Lung (tissue), 11 donors: ENCODE measurements at regions not wholly inside any gene's neighbourhood (a gene's known extent, or its start where the extent isn't known, plus 50 kb on each side); places are given as distances from the start of the nearest gene placed in this dataset.

Experiments used
- ATAC-seq: fragments of 200-7000 bp; cut with Tn5 transposase; one replicate; pipeline ENCODE4 v1.9.1; 2020; ENCODE audit warnings: moderate number of reproducible peaks; ENCODE audit not compliant: insufficient read depth, low FRiP score
- DNase-seq, 3 donors: peaks; one replicate each; pipeline ENCODE4 v3.0.0-alpha.2; 2013 to 2017
- H3K27ac ChIP-seq, 2 donors: one replicate each; pipeline ENCODE4 v1.5.1; 2013; ENCODE audit warnings: mild to moderate bottlenecking in 2 of 2, moderate library complexity in 2 of 2, control low read depth in 1 of 2, inconsistent platforms in 1 of 2, low read depth in 1 of 2, low read length in 1 of 2
- H3K27me3 ChIP-seq, 3 donors: one replicate each; pipeline ENCODE4 v1.5.1; 2013; ENCODE audit warnings: low read length in 2 of 3; ENCODE audit not compliant: control insufficient read depth in 3 of 3, insufficient read depth in 3 of 3
- H3K36me3 ChIP-seq, 4 donors: one replicate each; pipeline ENCODE4 v1.5.1; 2013; ENCODE audit warnings: low read length in 4 of 4, mild to moderate bottlenecking in 1 of 4, moderate library complexity in 1 of 4; ENCODE audit not compliant: control insufficient read depth in 4 of 4, insufficient read depth in 4 of 4
- H3K4me1 ChIP-seq, 5 donors: one replicate each; pipeline ENCODE4 v1.5.1; 2013; ENCODE audit warnings: low read length in 5 of 5, mild to moderate bottlenecking in 2 of 5, moderate library complexity in 1 of 5; ENCODE audit not compliant: control insufficient read depth in 5 of 5, insufficient read depth in 5 of 5
- H3K4me3 ChIP-seq: one replicate; pipeline ENCODE4 v1.5.1; 2013; ENCODE audit warnings: mild to moderate bottlenecking, control low read depth, moderate library complexity
- H3K9ac ChIP-seq, 2 donors: one replicate each; pipeline ENCODE4 v1.5.1; 2013; ENCODE audit warnings: low read length in 2 of 2, control low read depth in 1 of 2; ENCODE audit not compliant: insufficient read depth in 1 of 2
- H3K9me3 ChIP-seq, 4 donors: one replicate each; pipeline ENCODE4 v1.5.1; 2013; ENCODE audit warnings: low read length in 3 of 4, mild to moderate bottlenecking in 1 of 4, moderate library complexity in 1 of 4; ENCODE audit not compliant: control insufficient read depth in 4 of 4, insufficient read depth in 3 of 4
- CTCF ChIP-seq: IDR thresholded peaks from 2 replicates; pipeline ENCODE4 v1.5.1; 2012; ENCODE audit warnings: mild to moderate bottlenecking; ENCODE audit errors: control extremely low read depth, extremely low read depth
- WGBS, 2 donors: extraction: QIAGEN DNeasy Blood & Tissue Kit; methylation state at CpG; one replicate each; pipeline ENCODE4 v1.1.7; 2013; 5-methylcytosine and 5-hydroxymethylcytosine counted together
- donor health status: control.
- donor health status: control.
- donor health status: Bipolar disorder and iron deficiency.
- donor health status: healthy.
- donor health status: DM: yes; HTN: yes; CAD: no.

- no peaks in the 10 kb centered on the region for H3K36me3 ChIP-seq
- no peak overlapping the region for H3K27ac ChIP-seq
- H3K9me3 ChIP-seq, result no peaks in the 10 kb centered on the region
- no peaks in the 10 kb centered on the region for H3K27me3 ChIP-seq
- no peaks in the 10 kb centered on the region for H3K4me1 ChIP-seq
- no peak overlapping the region for H3K4me3 ChIP-seq
- no peak for TF ChIP-seq CTCF
- 86 to 94% methylated on average over 9 of the region's 9 CpGs for WGBS, 2 donors
- DNase-seq (no peak), ATAC-seq (no peak)
- no peak overlapping the region for H3K9ac ChIP-seq
Measured at GRCh38 chr3:177665122-177665808, 468.0 kb upstream of the TBL1XR1 start.

GRCh38 chr3:177672252-177672911 lies 475.1 kb upstream of the TBL1XR1 start:
- ATAC-seq (no peak), DNase-seq (no peak)
- WGBS, 2 donors, result 78 to 80% methylated on average over 10 of the region's 10 CpGs
- no peaks in the 10 kb centered on the region for H3K27me3 ChIP-seq
- H3K9ac ChIP-seq, result no peak overlapping the region
- no peak overlapping the region for H3K27ac ChIP-seq
- no peak for TF ChIP-seq CTCF
- H3K36me3 ChIP-seq, result no peaks in the 10 kb centered on the region
- no peaks in the 10 kb centered on the region for H3K9me3 ChIP-seq
- H3K4me1 ChIP-seq, result peaks cover 0 to 23% (median 13%) of the 10 kb centered on the region in 5 donors
- H3K4me3 ChIP-seq, result no peak overlapping the region

GRCh38 chr3:177673112-177673914 lies 476.0 kb upstream of the TBL1XR1 start:
- Histone ChIP-seq H3K9ac (no peak overlapping the region), H3K27ac (no peak overlapping the region), H3K27me3 (no peaks in the 10 kb centered on the region), H3K36me3 (no peaks in the 10 kb centered on the region), H3K9me3 (no peaks in the 10 kb centered on the region), H3K4me3 (no peak overlapping the region), H3K4me1 (peaks cover 0 to 25% (median 13%) of the 10 kb centered on the region in 5 donors)
- peak; percentile 43 to 87 (median 77) for DNase-seq
- ATAC-seq, result no peak
- 31 to 56% methylated on average over 4 of the region's 4 CpGs for WGBS, 2 donors
- no peak for TF ChIP-seq CTCF
